ENCODE measurements at regions not wholly inside any gene's neighbourhood (a gene's known extent, or its start where the extent isn't known, plus 50 kb on each side); places are given as distances from the start of the nearest gene placed in this dataset.

DNA sequence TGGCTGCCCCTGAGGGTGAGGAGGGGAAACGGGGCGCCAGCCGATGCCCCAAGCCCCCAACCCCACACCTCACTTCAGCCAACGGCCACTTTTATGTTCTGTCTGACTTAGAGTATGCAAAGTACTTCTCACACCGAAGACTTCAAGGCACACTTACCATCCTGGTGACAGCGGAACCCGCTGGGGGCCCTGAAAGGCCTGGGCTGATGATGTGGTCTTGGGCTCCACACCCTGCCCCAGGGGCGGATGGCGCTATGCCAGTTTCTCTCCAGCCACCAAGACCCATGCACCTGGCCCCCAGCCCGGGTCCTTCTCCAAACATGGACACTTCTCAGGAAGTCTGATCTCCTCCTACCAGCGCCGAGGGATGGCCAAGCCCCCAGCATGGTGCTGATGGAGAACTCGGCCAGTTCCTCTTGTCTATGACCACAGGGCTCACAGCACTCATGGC lies 175.4 kb downstream of the CTTN start:
- Histone ChIP-seq H3K36me3 (ENCODE audit: control insufficient read depth in 4 of 4, insufficient read depth in 4 of 4, low read length in 4 of 4) (no peaks in the 10 kb centered on the region), H3K27me3 (ENCODE audit: control insufficient read depth in 3 of 3, insufficient read depth in 3 of 3, low read length in 2 of 3) (no peaks in the 10 kb centered on the region), H3K9ac (ENCODE audit: insufficient read depth in 1 of 2, low read length in 2 of 2) (no peak overlapping the region), H3K4me3 (no peak overlapping the region), H3K27ac (ENCODE audit: low read depth in 1 of 2, low read length in 1 of 2) (no peak overlapping the region), H3K4me1 (ENCODE audit: control insufficient read depth in 5 of 5, insufficient read depth in 5 of 5, low read length in 5 of 5) (peaks cover 0 to 10% (median 2%) of the 10 kb centered on the region in 5 donors), H3K9me3 (ENCODE audit: control insufficient read depth in 4 of 4, insufficient read depth in 3 of 4, low read length in 3 of 4) (no peaks in the 10 kb centered on the region)
- no peak for DNase-seq
- no peak for TF ChIP-seq CTCF (IDR thresholded peaks at IDR 0.05; ENCODE audit: control extremely low read depth, extremely low read depth)
- ATAC-seq (ENCODE audit: insufficient read depth, low FRiP score): no peak
- 86 to 87% methylated on average over 13 of the region's 13 CpGs for WGBS, 2 donors

- no peak overlapping the region for H3K4me3 ChIP-seq
- H3K27me3 ChIP-seq (ENCODE audit: control insufficient read depth in 3 of 3, insufficient read depth in 3 of 3, low read length in 2 of 3): no peaks in the 10 kb centered on the region
- no peak for TF ChIP-seq CTCF (IDR thresholded peaks at IDR 0.05; ENCODE audit: control extremely low read depth, extremely low read depth)
- WGBS, 2 donors: 83 to 85% methylated on average over 12 of the region's 12 CpGs
- H3K36me3 ChIP-seq (ENCODE audit: control insufficient read depth in 4 of 4, insufficient read depth in 4 of 4, low read length in 4 of 4): no peaks in the 10 kb centered on the region
- peaks cover 0 to 3% (median 0%) of the 10 kb centered on the region in 5 donors for H3K4me1 ChIP-seq (ENCODE audit: control insufficient read depth in 5 of 5, insufficient read depth in 5 of 5, low read length in 5 of 5)
- no peak for DNase-seq
- no peaks in the 10 kb centered on the region for H3K9me3 ChIP-seq (ENCODE audit: control insufficient read depth in 4 of 4, insufficient read depth in 3 of 4, low read length in 3 of 4)
- no peak for ATAC-seq (ENCODE audit: insufficient read depth, low FRiP score)
- no peak overlapping the region for H3K27ac ChIP-seq (ENCODE audit: low read depth in 1 of 2, low read length in 1 of 2)
- H3K9ac ChIP-seq (ENCODE audit: insufficient read depth in 1 of 2, low read length in 2 of 2): no peak overlapping the region
Measured at GRCh38 chr11:70574725-70575347, 176.5 kb downstream of the CTTN start.

- ATAC-seq (ENCODE audit: insufficient read depth, low FRiP score): no peak
- Histone ChIP-seq H3K4me1 (ENCODE audit: control insufficient read depth in 5 of 5, insufficient read depth in 5 of 5, low read length in 5 of 5) (peaks cover 0 to 3% (median 0%) of the 10 kb centered on the region in 5 donors), H3K9ac (ENCODE audit: insufficient read depth in 1 of 2, low read length in 2 of 2) (no peak overlapping the region), H3K27ac (ENCODE audit: low read depth in 1 of 2, low read length in 1 of 2) (no peak overlapping the region), H3K4me3 (no peak overlapping the region), H3K27me3 (ENCODE audit: control insufficient read depth in 3 of 3, insufficient read depth in 3 of 3, low read length in 2 of 3) (no peaks in the 10 kb centered on the region), H3K9me3 (ENCODE audit: control insufficient read depth in 4 of 4, insufficient read depth in 3 of 4, low read length in 3 of 4) (no peaks in the 10 kb centered on the region), H3K36me3 (ENCODE audit: control insufficient read depth in 4 of 4, insufficient read depth in 4 of 4, low read length in 4 of 4) (no peaks in the 10 kb centered on the region)
- DNase-seq: no peak
- 84 to 86% methylated on average over 12 of the region's 12 CpGs for WGBS, 2 donors
- no peak for TF ChIP-seq CTCF (IDR thresholded peaks at IDR 0.05; ENCODE audit: control extremely low read depth, extremely low read depth)
Measured at GRCh38 chr11:70575396-70576060, 177.2 kb downstream of the CTTN start.

Data from lung (tissue), 11 donors.